Activated T-cell treated with anti-CD3 and anti-CD28 coated beads, Interleukin-2, amount 50 U/mL, for 4 hours (primary cell): ENCODE measurements at regions not wholly inside any gene's neighbourhood (a gene's known extent, or its start where the extent isn't known, plus 50 kb on each side); places are given as distances from the start of the nearest gene placed in this dataset.

Source experiments
- ATAC-seq, 2 donors: fragments of 200-7000 bp; cut with Tn5 transposase; one replicate each; pipeline ENCODE4 v1.10.0; 2021
- DNase-seq: peaks from one replicate; pipeline ENCODE4 v3.0.0-alpha.2; 2020
- H3K27me3 Mint-ChIP-seq: one replicate; pipeline ENCODE4 v1.8.0; 2021; ENCODE audit warnings: low read depth, mixed read lengths
- H3K36me3 Mint-ChIP-seq: one replicate; pipeline ENCODE4 v1.8.0; 2022; ENCODE audit warnings: mixed read lengths; ENCODE audit not compliant: insufficient read depth
- H3K4me1 Mint-ChIP-seq: one replicate; pipeline ENCODE4 v1.8.0; 2021; ENCODE audit warnings: low read depth, mixed read lengths
- H3K4me3 Mint-ChIP-seq: one replicate; pipeline ENCODE4 v1.8.0; 2021; ENCODE audit warnings: mild to moderate bottlenecking, moderate library complexity, mixed read lengths
- H3K9me3 Mint-ChIP-seq: one replicate; pipeline ENCODE4 v1.8.0; 2021; ENCODE audit warnings: mixed read lengths

DNA sequence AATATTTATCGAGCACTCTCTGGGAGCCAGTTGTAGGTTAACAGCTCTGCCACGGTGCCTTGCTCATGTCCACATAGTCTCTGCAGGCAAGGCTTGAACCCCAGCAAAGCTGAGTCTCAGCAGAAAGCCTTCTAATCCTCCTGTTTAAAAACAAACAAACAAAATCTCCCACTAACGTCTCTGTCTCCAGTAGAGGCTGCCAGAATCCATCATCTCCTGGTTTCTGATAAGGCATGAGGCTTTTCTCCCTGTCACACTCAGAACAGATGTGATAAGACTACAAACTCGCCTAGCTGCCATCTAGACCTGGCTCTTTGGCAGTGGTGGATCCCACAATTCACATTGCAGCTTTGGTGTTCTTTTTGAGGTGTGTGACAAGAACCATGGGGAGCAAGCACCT is 813.2 kb downstream of the AACS start:
- Mint-ChIP-seq H3K27me3 (no peaks in the 10 kb centered on the region), H3K36me3 (no peaks in the 10 kb centered on the region), H3K4me1 (no peaks in the 10 kb centered on the region), H3K4me3 (no peak overlapping the region), H3K9me3 (no peaks in the 10 kb centered on the region)
- ATAC-seq: no peak
- DNase-seq: no peak

- H3K4me1 Mint-ChIP-seq: no peaks in the 10 kb centered on the region
- no peak for ATAC-seq
- no peak overlapping the region for H3K4me3 Mint-ChIP-seq
- H3K27me3 Mint-ChIP-seq: no peaks in the 10 kb centered on the region
- no peak for DNase-seq
- no peaks in the 10 kb centered on the region for H3K36me3 Mint-ChIP-seq
- no peaks in the 10 kb centered on the region for H3K9me3 Mint-ChIP-seq
These were observed 816.9 kb downstream of the AACS start for GRCh38 chr12:125882141-125882540.

- DNase-seq (no peak), ATAC-seq (no peak)
- no peak overlapping the region for H3K4me3 Mint-ChIP-seq
- H3K36me3 Mint-ChIP-seq: no peaks in the 10 kb centered on the region
- no peaks in the 10 kb centered on the region for H3K9me3 Mint-ChIP-seq
- H3K27me3 Mint-ChIP-seq: no peaks in the 10 kb centered on the region
- no peaks in the 10 kb centered on the region for H3K4me1 Mint-ChIP-seq
These were observed 823.7 kb downstream of the AACS start for GRCh38 chr12:125888921-125889320.

GRCh38 chr12:125889742-125890141 is 824.5 kb downstream of the AACS start:
- H3K27me3 Mint-ChIP-seq: no peaks in the 10 kb centered on the region
- H3K4me3 Mint-ChIP-seq: no peak overlapping the region
- H3K4me1 Mint-ChIP-seq: no peaks in the 10 kb centered on the region
- H3K9me3 Mint-ChIP-seq: no peaks in the 10 kb centered on the region
- ATAC-seq (no peak), DNase-seq (no peak)
- H3K36me3 Mint-ChIP-seq: no peaks in the 10 kb centered on the region

- H3K27me3 Mint-ChIP-seq: no peaks in the 10 kb centered on the region
These were observed 825.2 kb downstream of the AACS start for GRCh38 chr12:125890366-125890905.

GRCh38 chr12:125890971-125891370 is 825.7 kb downstream of the AACS start:
- H3K36me3 Mint-ChIP-seq: no peaks in the 10 kb centered on the region
- H3K4me3 Mint-ChIP-seq: no peak overlapping the region
- no peaks in the 10 kb centered on the region for H3K9me3 Mint-ChIP-seq
- no peak for ATAC-seq
- H3K27me3 Mint-ChIP-seq: no peaks in the 10 kb centered on the region
- DNase-seq: no peak
- no peaks in the 10 kb centered on the region for H3K4me1 Mint-ChIP-seq

More at GRCh38 chr12:125890366-125890905, 825.2 kb downstream of the AACS start:
- no peaks in the 10 kb centered on the region for H3K36me3 Mint-ChIP-seq
- no peaks in the 10 kb centered on the region for H3K4me1 Mint-ChIP-seq
- DNase-seq (no peak), ATAC-seq (no peak)
- H3K9me3 Mint-ChIP-seq: no peaks in the 10 kb centered on the region
- H3K4me3 Mint-ChIP-seq: no peak overlapping the region

GRCh38 chr12:125892276-125892675 is 827.0 kb downstream of the AACS start:
- no peak for ATAC-seq

GRCh38 chr12:125902991-125903390 is 837.8 kb downstream of the AACS start:
- Mint-ChIP-seq H3K27me3 (no peaks in the 10 kb centered on the region), H3K4me1 (no peaks in the 10 kb centered on the region), H3K36me3 (no peaks in the 10 kb centered on the region), H3K9me3 (no peaks in the 10 kb centered on the region), H3K4me3 (no peak overlapping the region)
- ATAC-seq (no peak), DNase-seq (no peak)

More at GRCh38 chr12:125892276-125892675, 827.0 kb downstream of the AACS start:
- Mint-ChIP-seq H3K4me1 (no peaks in the 10 kb centered on the region), H3K27me3 (no peaks in the 10 kb centered on the region), H3K9me3 (no peaks in the 10 kb centered on the region), H3K36me3 (no peaks in the 10 kb centered on the region), H3K4me3 (no peak overlapping the region)
- no peak for DNase-seq

DNA sequence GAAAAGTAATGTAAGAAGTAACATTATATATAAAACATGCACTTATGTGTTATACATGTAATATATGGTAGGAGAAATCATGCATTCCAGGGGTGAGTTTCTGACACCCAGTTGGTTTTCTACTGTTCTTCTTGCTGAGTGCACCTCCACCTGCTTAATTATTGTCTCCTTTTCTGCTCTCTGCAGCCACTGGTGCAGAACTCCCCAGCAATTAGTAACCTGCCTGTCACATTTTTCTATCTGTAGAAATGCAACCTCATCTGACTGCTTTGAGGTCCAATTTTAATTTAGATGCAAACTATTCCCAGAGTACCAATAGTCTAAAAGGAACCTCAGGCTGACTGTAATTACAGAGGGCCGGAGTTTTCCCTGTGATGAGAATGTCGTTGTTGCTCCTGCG is 842.1 kb downstream of the AACS start:
- Mint-ChIP-seq H3K36me3 (no peaks in the 10 kb centered on the region), H3K4me3 (no peak overlapping the region), H3K27me3 (no peaks in the 10 kb centered on the region), H3K9me3 (peaks cover 3% of the 10 kb centered on the region), H3K4me1 (no peaks in the 10 kb centered on the region)
- ATAC-seq: no peak
- DNase-seq: no peak

- ATAC-seq (no peak), DNase-seq (no peak)
- Mint-ChIP-seq H3K36me3 (no peaks in the 10 kb centered on the region), H3K4me1 (no peaks in the 10 kb centered on the region), H3K9me3 (no peaks in the 10 kb centered on the region), H3K27me3 (no peaks in the 10 kb centered on the region), H3K4me3 (no peak overlapping the region)
These were observed 854.7 kb downstream of the AACS start for GRCh38 chr12:125919856-125920470.

DNA sequence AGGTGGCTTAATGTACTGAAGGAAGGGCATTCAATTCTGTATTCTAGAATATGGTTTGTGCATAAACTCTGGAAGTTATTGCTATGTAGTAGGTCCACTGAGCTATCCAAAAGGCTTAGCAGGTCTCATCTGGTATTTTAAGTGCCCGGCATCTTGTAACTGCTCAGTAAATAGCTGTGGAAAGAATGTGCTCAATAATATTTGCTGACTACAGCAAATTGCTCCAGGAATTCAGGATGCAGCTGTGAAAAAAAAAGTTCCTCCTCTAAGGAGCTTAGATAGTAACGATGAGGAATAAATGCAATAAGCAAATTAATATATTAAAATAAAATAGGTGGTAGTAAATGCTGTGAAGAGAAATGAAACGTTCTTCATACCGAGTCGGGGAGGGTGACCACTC is 857.1 kb downstream of the AACS start:
- Mint-ChIP-seq H3K4me3 (no peak overlapping the region), H3K27me3 (no peaks in the 10 kb centered on the region), H3K36me3 (no peaks in the 10 kb centered on the region), H3K9me3 (no peaks in the 10 kb centered on the region), H3K4me1 (no peaks in the 10 kb centered on the region)
- DNase-seq: no peak
- no peak for ATAC-seq

GRCh38 chr12:125936502-125936901 is 871.3 kb downstream of the AACS start:
- no peaks in the 10 kb centered on the region for H3K27me3 Mint-ChIP-seq
- ATAC-seq (no peak), DNase-seq (no peak)
- no peak overlapping the region for H3K4me3 Mint-ChIP-seq
- H3K36me3 Mint-ChIP-seq: no peaks in the 10 kb centered on the region
- no peaks in the 10 kb centered on the region for H3K9me3 Mint-ChIP-seq
- H3K4me1 Mint-ChIP-seq: no peaks in the 10 kb centered on the region

DNA sequence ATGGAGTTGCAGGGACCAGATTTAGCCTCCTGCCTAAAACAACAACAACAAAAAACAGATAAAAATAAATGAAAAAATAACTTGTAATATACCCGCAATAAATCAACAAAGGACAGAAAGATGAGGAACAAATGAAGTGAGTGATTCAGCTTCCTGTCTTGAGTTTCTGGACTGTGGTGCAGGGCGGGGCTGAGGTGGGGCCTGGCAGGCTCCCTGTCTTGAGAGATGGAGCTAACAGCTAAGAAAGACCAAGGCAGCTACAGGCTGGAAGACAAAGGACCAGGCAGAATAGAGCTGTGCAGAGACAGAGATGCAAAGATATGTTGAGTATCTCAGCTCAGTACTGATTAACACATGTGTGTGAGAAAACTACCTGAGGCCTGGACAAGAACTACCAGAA is 879.2 kb downstream of the AACS start:
- no peaks in the 10 kb centered on the region for H3K36me3 Mint-ChIP-seq
- no peak overlapping the region for H3K4me3 Mint-ChIP-seq
- no peak for DNase-seq
- H3K4me1 Mint-ChIP-seq: no peaks in the 10 kb centered on the region
- H3K27me3 Mint-ChIP-seq: no peaks in the 10 kb centered on the region
- H3K9me3 Mint-ChIP-seq: peaks cover 3% of the 10 kb centered on the region
- no peak for ATAC-seq

DNA sequence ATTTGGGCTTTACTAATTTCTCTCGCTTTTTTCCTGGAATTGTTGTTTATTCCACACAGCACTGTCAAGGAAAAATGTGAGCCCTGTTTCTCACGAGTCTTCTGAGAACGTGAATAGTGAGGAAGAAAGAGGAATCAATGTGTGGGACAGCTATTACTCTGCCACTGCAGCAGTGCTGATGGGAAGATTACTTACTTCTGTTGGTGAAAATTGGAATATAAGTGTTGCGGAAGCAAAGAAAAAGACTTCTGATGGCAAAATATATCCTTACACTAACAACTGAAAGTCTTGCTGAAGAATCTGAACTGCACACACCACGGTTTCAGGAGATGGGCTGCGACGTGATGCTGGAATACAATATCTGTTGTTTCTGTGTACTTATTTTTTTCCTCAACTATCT is 884.2 kb downstream of the AACS start:
- DNase-seq (no peak), ATAC-seq (no peak)
- H3K4me3 Mint-ChIP-seq: no peak overlapping the region
- H3K9me3 Mint-ChIP-seq: peaks cover 6% of the 10 kb centered on the region
- H3K36me3 Mint-ChIP-seq: no peaks in the 10 kb centered on the region
- no peaks in the 10 kb centered on the region for H3K4me1 Mint-ChIP-seq
- no peaks in the 10 kb centered on the region for H3K27me3 Mint-ChIP-seq

DNA sequence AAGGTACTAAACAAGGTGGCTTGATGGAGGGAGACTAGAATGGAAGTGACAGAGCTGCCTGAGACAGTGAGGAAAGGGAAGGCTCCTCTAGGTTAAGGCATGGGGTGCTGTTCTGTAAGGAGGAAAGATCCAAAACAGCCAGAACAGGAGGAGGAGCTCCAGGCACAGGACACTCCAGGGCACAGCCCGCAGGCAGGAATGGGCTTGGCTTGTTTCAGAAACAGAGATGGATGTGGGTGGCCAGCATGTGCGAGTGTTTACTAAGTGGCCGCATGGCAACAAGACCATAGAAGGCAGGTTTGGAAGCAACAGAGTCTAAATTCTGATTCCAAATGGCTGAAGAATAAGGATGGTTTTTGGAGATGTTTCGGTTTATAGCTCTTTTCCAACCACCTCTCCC is 889.1 kb downstream of the AACS start:
- Mint-ChIP-seq H3K9me3 (peaks cover 3% of the 10 kb centered on the region), H3K4me1 (no peaks in the 10 kb centered on the region), H3K36me3 (no peaks in the 10 kb centered on the region), H3K27me3 (no peaks in the 10 kb centered on the region), H3K4me3 (no peak overlapping the region)
- DNase-seq (no peak), ATAC-seq (no peak)
